ENCODE measurements at regions not wholly inside any gene's neighbourhood (a gene's known extent, or its start where the extent isn't known, plus 50 kb on each side); places are given as distances from the start of the nearest gene placed in this dataset.

- H2AFZ ChIP-seq (ENCODE audit: control insufficient read depth, low read depth, low read length) = no peak overlapping the region
- H3K4me2 ChIP-seq (ENCODE audit: control insufficient read depth, insufficient read depth) = no peak overlapping the region
- no peak for FAIRE-seq
- H3K36me3 ChIP-seq (ENCODE audit: control insufficient read depth in 2 of 2, insufficient read depth in 2 of 2, low read length in 1 of 2) = no peaks in the 10 kb centered on the region
- no peaks in the 10 kb centered on the region for H3K9me3 ChIP-seq (replicated peaks; ENCODE audit: control insufficient read depth, insufficient read depth, low read length)
- CTCF ChIA-PET = no interaction called here
- H3K27me3 ChIP-seq (replicated peaks in 1 of 2; ENCODE audit: control insufficient read depth in 2 of 2, insufficient read depth in 2 of 2, low read length in 1 of 2) = no peaks in the 10 kb centered on the region; a peak in 1 of 4 replicates
- H3K4me3 ChIP-seq = no peak overlapping the region
- in situ Hi-C loops (cut with MboI) = no loop called here
- intact Hi-C loops (cut with micrococcal nuclease; ENCODE audit: unreplicated experiment) = no loop called here
- no TSS peak for BruUV-seq (replicated peaks)
- no peaks in the 10 kb centered on the region; the same call in 1 of the 2 replicates for H3K4me1 ChIP-seq (ENCODE audit: control insufficient read depth, insufficient read depth, low read length)
- POLR2A ChIA-PET = no interaction called here
- no peak overlapping the region for H3K9ac ChIP-seq (ENCODE audit: control insufficient read depth, insufficient read depth, low read length)
- H3K79me2 ChIP-seq (ENCODE audit: control insufficient read depth, insufficient read depth, low read length) = no peaks in the 10 kb centered on the region
- no peak for TF ChIP-seq PBX3 (IDR thresholded peaks at IDR 0.05; ENCODE audit: insufficient replicate concordance, low read depth, low read length)
- TF ChIP-seq RUNX3 (IDR thresholded peaks at IDR 0.05; ENCODE audit: low read length) = no peak
- no peak for TF ChIP-seq CBFB (IDR thresholded peaks at IDR 0.05; ENCODE audit: low read depth)
- TF ChIP-seq FOS (IDR thresholded peaks at IDR 0.05; ENCODE audit: borderline replicate concordance, extremely low read depth, insufficient read length) = no peak
- TF ChIP-seq KLF5 (IDR thresholded peaks at IDR 0.05; ENCODE audit: partially characterized antibody) = no peak
- no peak for TF ChIP-seq NKRF (conservative IDR thresholded peaks at IDR 0.05)
- no peak for TF ChIP-seq BMI1 (IDR thresholded peaks at IDR 0.05; ENCODE audit: borderline replicate concordance)
- TF ChIP-seq RBBP5 (conservative IDR thresholded peaks at IDR 0.05) = no peak
- TF ChIP-seq RCOR1 (conservative IDR thresholded peaks at IDR 0.05; ENCODE audit: low read depth, low read length) = no peak
- no peak for TF ChIP-seq SKIL (IDR thresholded peaks at IDR 0.05; ENCODE audit: low read depth, poor library complexity, severe bottlenecking)
- no peak for TF ChIP-seq ETV6 (conservative IDR thresholded peaks at IDR 0.05 in 1 of 2, IDR thresholded peaks at IDR 0.05 in 1 of 2; ENCODE audit: borderline replicate concordance in 1 of 2, low read depth in 1 of 2)
- no peak for DNase-seq (ENCODE audit: low read depth, low spot score)
- no peak overlapping the region for H3K27ac ChIP-seq (ENCODE audit: control insufficient read depth, insufficient read depth)
- no peaks in the 10 kb centered on the region for H4K20me1 ChIP-seq (ENCODE audit: control insufficient read depth, insufficient read depth)
- RAD21 ChIA-PET (ENCODE audit: unreplicated experiment) = no interaction called here
- WGBS (ENCODE audit: insufficient coverage, insufficient replicate concordance, low lambda C conversion rate, missing lambda C conversion rate) = 0% methylated on average over 1 of the region's 1 CpG
- ATAC-seq = no peak
- SMC1A ChIA-PET (ENCODE audit: uncharacterized antibody, unreplicated experiment) = no interaction called here
Measured at GRCh38 chr5:109923205-109923604, 233.5 kb downstream of the MAN2A1 start.

Data from GM12878 (cell line).